ENCODE measurements at regions not wholly inside any gene's neighbourhood (a gene's known extent, or its start where the extent isn't known, plus 50 kb on each side); places are given as distances from the start of the nearest gene placed in this dataset.
A peak's percentile ranks its signal among the peaks of the same experiment; 100 is the strongest.

GRCh38 chr18:39835303-39836030, 2119.6 kb upstream of the PIK3C3 start:
- TF ChIP-seq EZH2phosphoT487 (IDR thresholded peaks at IDR 0.05) (no peak), CTCF (IDR thresholded peaks at IDR 0.05) (peak; percentile 17)
